Erythroblast (primary cell): ENCODE measurements at regions not wholly inside any gene's neighbourhood (a gene's known extent, or its start where the extent isn't known, plus 50 kb on each side); places are given as distances from the start of the nearest gene placed in this dataset.

Experiments used
- DNase-seq, 2 experiments: peaks; one replicate each; lab custom pipeline; 2025; lab: John Stamatoyannopoulos, UW
- GATA1 ChIP-seq: IDR thresholded peaks from 2 replicates; pipeline ENCODE4 v1.6.1; 2011; ENCODE audit warnings: low read depth, mild to moderate bottlenecking, control low read depth, low read length, moderate library complexity
- POLR2A ChIP-seq: IDR thresholded peaks from 2 replicates; pipeline ENCODE4 v1.6.1; 2011; ENCODE audit warnings: mild to moderate bottlenecking, low read length

- DNase-seq: no peak
- TF ChIP-seq POLR2A (no peak), GATA1 (no peak)
These were observed 309.9 kb upstream of the ASIC2 start for GRCh38 chr17:33602981-33603380.

GRCh38 chr17:33603789-33604188, 310.7 kb upstream of the ASIC2 start:
- DNase-seq: no peak
- TF ChIP-seq GATA1 (no peak), POLR2A (no peak)

- TF ChIP-seq POLR2A (no peak), GATA1 (no peak)
- DNase-seq: no peak
These were observed 318.4 kb upstream of the ASIC2 start for GRCh38 chr17:33611532-33611931.

GRCh38 chr17:33615861-33616260, 322.8 kb upstream of the ASIC2 start:
- DNase-seq: no peak
- TF ChIP-seq POLR2A (no peak), GATA1 (no peak)

- TF ChIP-seq GATA1 (no peak), POLR2A (no peak)
- no peak for DNase-seq
These were observed 330.7 kb upstream of the ASIC2 start for GRCh38 chr17:33623841-33624240.

- TF ChIP-seq GATA1 (no peak), POLR2A (no peak)
- DNase-seq: no peak
These were observed 335.6 kb upstream of the ASIC2 start for GRCh38 chr17:33628500-33629346.

GRCh38 chr17:33633446-33633845, 340.4 kb upstream of the ASIC2 start:
- DNase-seq: no peak

GRCh38 chr17:33637534-33637933, 344.4 kb upstream of the ASIC2 start:
- no peak for DNase-seq
- TF ChIP-seq POLR2A (no peak), GATA1 (no peak)

More at GRCh38 chr17:33633446-33633845, 340.4 kb upstream of the ASIC2 start:
- TF ChIP-seq GATA1 (no peak), POLR2A (no peak)

- DNase-seq: no peak
- no peak for TF ChIP-seq GATA1
- TF ChIP-seq POLR2A: no peak
These were observed 346.2 kb upstream of the ASIC2 start for GRCh38 chr17:33639103-33639880.

GRCh38 chr17:33640629-33641028, 347.5 kb upstream of the ASIC2 start:
- no peak for TF ChIP-seq POLR2A

GRCh38 chr17:33642002-33642401, 348.9 kb upstream of the ASIC2 start:
- no peak for DNase-seq
- TF ChIP-seq GATA1 (no peak), POLR2A (no peak)

More at GRCh38 chr17:33640629-33641028, 347.5 kb upstream of the ASIC2 start:
- DNase-seq: no peak

GRCh38 chr17:33647956-33648355, 354.9 kb upstream of the ASIC2 start:
- DNase-seq: peak; percentile 6 to 35
- TF ChIP-seq GATA1 (no peak), POLR2A (no peak)

GRCh38 chr17:33650304-33650703, 357.2 kb upstream of the ASIC2 start:
- DNase-seq: no peak
- TF ChIP-seq GATA1: no peak
- TF ChIP-seq POLR2A: no peak

GRCh38 chr17:33651686-33652085, 358.6 kb upstream of the ASIC2 start:
- no peak for TF ChIP-seq GATA1
- no peak for TF ChIP-seq POLR2A
- no peak for DNase-seq
